HCT116 (cell line): ENCODE measurements at regions not wholly inside any gene's neighbourhood (a gene's known extent, or its start where the extent isn't known, plus 50 kb on each side); places are given as distances from the start of the nearest gene placed in this dataset.

Experiments
- POLR2A ChIP-seq: IDR thresholded peaks from 2 replicates; pipeline ENCODE4 v1.7.0; 2011; ENCODE audit warnings: borderline replicate concordance; ENCODE audit not compliant: insufficient read depth, insufficient read length; ENCODE audit errors: extremely low read depth
- TF ChIP-seq, protein P1 (sequence below), 3 experiments: fragments of 200-600 bp in 1 of 3; sonication (generic) in 1 of 3; IDR thresholded peaks in 2 of 3; conservative IDR thresholded peaks in 1 of 3; 2 replicates each; pipeline ENCODE4 v1.5.1; 2012 to 2017; ENCODE audit warnings: low read depth in 2 of 3, low read length in 2 of 3, antibody characterized with exemption in 1 of 3, borderline replicate concordance in 1 of 3, control low read depth in 1 of 3, mild to moderate bottlenecking in 1 of 3, mixed read lengths in 1 of 3, mixed run types in 1 of 3, moderate library complexity in 1 of 3; ENCODE audit not compliant: insufficient read depth in 1 of 3

DNA sequence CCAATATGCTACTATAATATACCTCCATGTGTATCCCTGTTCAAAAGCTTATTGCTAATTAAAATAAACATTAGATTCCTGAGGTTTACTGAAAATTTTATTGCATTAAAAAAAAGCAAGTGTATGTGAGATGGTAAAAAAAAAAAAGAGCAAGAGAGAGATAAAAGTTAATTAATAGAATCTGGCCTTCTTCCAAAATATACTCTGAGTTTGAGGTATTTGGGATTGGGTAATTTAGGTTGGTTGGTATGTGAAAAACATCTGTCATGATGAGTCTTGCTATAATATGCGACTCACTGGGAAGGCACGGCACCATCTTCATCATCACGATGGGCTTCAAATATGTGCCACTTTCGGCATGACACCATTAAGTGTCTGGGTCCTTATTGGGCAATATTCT, 711.1 kb upstream of the SOX9 start:
- TF ChIP-seq, protein P1, sequence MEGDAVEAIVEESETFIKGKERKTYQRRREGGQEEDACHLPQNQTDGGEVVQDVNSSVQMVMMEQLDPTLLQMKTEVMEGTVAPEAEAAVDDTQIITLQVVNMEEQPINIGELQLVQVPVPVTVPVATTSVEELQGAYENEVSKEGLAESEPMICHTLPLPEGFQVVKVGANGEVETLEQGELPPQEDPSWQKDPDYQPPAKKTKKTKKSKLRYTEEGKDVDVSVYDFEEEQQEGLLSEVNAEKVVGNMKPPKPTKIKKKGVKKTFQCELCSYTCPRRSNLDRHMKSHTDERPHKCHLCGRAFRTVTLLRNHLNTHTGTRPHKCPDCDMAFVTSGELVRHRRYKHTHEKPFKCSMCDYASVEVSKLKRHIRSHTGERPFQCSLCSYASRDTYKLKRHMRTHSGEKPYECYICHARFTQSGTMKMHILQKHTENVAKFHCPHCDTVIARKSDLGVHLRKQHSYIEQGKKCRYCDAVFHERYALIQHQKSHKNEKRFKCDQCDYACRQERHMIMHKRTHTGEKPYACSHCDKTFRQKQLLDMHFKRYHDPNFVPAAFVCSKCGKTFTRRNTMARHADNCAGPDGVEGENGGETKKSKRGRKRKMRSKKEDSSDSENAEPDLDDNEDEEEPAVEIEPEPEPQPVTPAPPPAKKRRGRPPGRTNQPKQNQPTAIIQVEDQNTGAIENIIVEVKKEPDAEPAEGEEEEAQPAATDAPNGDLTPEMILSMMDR (IDR thresholded peaks at IDR 0.05 in 2 of 3, conservative IDR thresholded peaks at IDR 0.05 in 1 of 3; ENCODE audit: borderline replicate concordance in 1 of 3, insufficient read depth in 1 of 3, low read depth in 2 of 3, low read length in 2 of 3): no peak
- TF ChIP-seq POLR2A: no peak
